ENCODE measurements at regions not wholly inside any gene's neighbourhood (a gene's known extent, or its start where the extent isn't known, plus 50 kb on each side); places are given as distances from the start of the nearest gene placed in this dataset.
"Not testable (repeated sequence)": the region's sequence is repeated elsewhere in the genome, so short reads cannot be mapped to it uniquely, and the experiment has no call there.

GRCh38 chrY:16106613-16107012, 1582.3 kb downstream of the NLGN4Y start:
- no peak for DNase-seq (ENCODE audit: low read depth in 1 of 2, low spot score in 1 of 2)
- Histone ChIP-seq H3K27me3 (no peaks in the 10 kb centered on the region), H3K9me3 (ENCODE audit: low read depth) (no peaks in the 10 kb centered on the region), H3K36me3 (no peaks in the 10 kb centered on the region), H3K4me1 (ENCODE audit: low read depth) (no peaks in the 10 kb centered on the region), H3K27ac (no peak overlapping the region), H3K4me3 (no peak overlapping the region)
- TF ChIP-seq CTCF (IDR thresholded peaks at IDR 0.05; ENCODE audit: low read depth, low read length): no peak

- Histone ChIP-seq H3K4me1 (ENCODE audit: low read depth) (no peaks in the 10 kb centered on the region), H3K27ac (no peak overlapping the region), H3K4me3 (no peak overlapping the region), H3K9me3 (ENCODE audit: low read depth) (no peaks in the 10 kb centered on the region), H3K27me3 (no peaks in the 10 kb centered on the region), H3K36me3 (no peaks in the 10 kb centered on the region)
- DNase-seq (ENCODE audit: low read depth in 1 of 2, low spot score in 1 of 2): no peak
- no peak for TF ChIP-seq CTCF (IDR thresholded peaks at IDR 0.05; ENCODE audit: low read depth, low read length)
These were observed 1584.5 kb downstream of the NLGN4Y start for GRCh38 chrY:16108839-16109238.

GRCh38 chrY:16120096-16120495, 1595.8 kb downstream of the NLGN4Y start:
- H3K27ac ChIP-seq; H3K36me3 ChIP-seq; DNase-seq (ENCODE audit: low read depth in 1 of 2, low spot score in 1 of 2); H3K4me3 ChIP-seq; H3K4me1 ChIP-seq (ENCODE audit: low read depth); H3K9me3 ChIP-seq (ENCODE audit: low read depth); H3K27me3 ChIP-seq: not testable (repeated sequence)

- Histone ChIP-seq H3K4me1 (ENCODE audit: low read depth) (no peaks in the 10 kb centered on the region), H3K36me3 (no peaks in the 10 kb centered on the region)
These were observed 1597.7 kb downstream of the NLGN4Y start for GRCh38 chrY:16121988-16122387.

GRCh38 chrY:16124630-16125317, 1600.4 kb downstream of the NLGN4Y start:
- Histone ChIP-seq H3K27ac (no peak overlapping the region), H3K27me3 (no peaks in the 10 kb centered on the region), H3K9me3 (ENCODE audit: low read depth) (no peaks in the 10 kb centered on the region), H3K4me1 (ENCODE audit: low read depth) (no peaks in the 10 kb centered on the region), H3K36me3 (no peaks in the 10 kb centered on the region), H3K4me3 (no peak overlapping the region)
- DNase-seq (ENCODE audit: low read depth in 1 of 2, low spot score in 1 of 2): no peak
- no peak for TF ChIP-seq CTCF (IDR thresholded peaks at IDR 0.05; ENCODE audit: low read depth, low read length)

More at GRCh38 chrY:16121988-16122387, 1597.7 kb downstream of the NLGN4Y start:
- H3K9me3 ChIP-seq (ENCODE audit: low read depth): no peaks in the 10 kb centered on the region
- no peaks in the 10 kb centered on the region for H3K27me3 ChIP-seq
- no peak overlapping the region for H3K4me3 ChIP-seq
- no peak for TF ChIP-seq CTCF (IDR thresholded peaks at IDR 0.05; ENCODE audit: low read depth, low read length)
- no peak overlapping the region for H3K27ac ChIP-seq
- DNase-seq (ENCODE audit: low read depth in 1 of 2, low spot score in 1 of 2): no peak

- Histone ChIP-seq H3K9me3 (ENCODE audit: low read depth) (no peaks in the 10 kb centered on the region), H3K27ac (no peak overlapping the region), H3K27me3 (no peaks in the 10 kb centered on the region), H3K4me1 (ENCODE audit: low read depth) (no peaks in the 10 kb centered on the region), H3K4me3 (no peak overlapping the region), H3K36me3 (no peaks in the 10 kb centered on the region)
- DNase-seq (ENCODE audit: low read depth in 1 of 2, low spot score in 1 of 2): no peak
- TF ChIP-seq CTCF (IDR thresholded peaks at IDR 0.05; ENCODE audit: low read depth, low read length): no peak
These were observed 1612.4 kb downstream of the NLGN4Y start for GRCh38 chrY:16136581-16137298.
